NCI-H1092 (cell line): ENCODE measurements at regions not wholly inside any gene's neighbourhood (a gene's known extent, or its start where the extent isn't known, plus 50 kb on each side); places are given as distances from the start of the nearest gene placed in this dataset.

ENCODE experiments used
- DNase-seq: peaks from one replicate; lab custom pipeline; 2025; lab: John Stamatoyannopoulos, UW

DNA sequence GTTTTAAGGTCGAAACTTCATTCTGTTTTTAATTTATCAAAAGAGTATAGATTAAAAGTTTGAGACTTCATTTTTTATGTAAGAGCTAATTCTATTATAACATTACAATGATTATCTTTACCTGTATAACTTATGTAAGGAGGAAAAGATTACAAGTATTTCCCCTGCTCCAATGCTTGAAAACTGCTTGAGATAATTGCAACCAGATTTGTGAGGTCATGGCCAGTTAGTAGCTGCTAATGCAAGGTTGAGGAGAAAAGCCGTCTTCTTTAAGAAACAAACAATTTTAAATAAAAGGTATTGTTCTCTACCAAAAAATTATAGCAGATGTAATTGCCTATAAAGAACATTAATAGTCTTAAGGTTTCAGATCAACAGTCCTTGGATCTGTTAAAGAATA is 208.3 kb upstream of the UBE2E2 start:
- DNase-seq: no peak

DNA sequence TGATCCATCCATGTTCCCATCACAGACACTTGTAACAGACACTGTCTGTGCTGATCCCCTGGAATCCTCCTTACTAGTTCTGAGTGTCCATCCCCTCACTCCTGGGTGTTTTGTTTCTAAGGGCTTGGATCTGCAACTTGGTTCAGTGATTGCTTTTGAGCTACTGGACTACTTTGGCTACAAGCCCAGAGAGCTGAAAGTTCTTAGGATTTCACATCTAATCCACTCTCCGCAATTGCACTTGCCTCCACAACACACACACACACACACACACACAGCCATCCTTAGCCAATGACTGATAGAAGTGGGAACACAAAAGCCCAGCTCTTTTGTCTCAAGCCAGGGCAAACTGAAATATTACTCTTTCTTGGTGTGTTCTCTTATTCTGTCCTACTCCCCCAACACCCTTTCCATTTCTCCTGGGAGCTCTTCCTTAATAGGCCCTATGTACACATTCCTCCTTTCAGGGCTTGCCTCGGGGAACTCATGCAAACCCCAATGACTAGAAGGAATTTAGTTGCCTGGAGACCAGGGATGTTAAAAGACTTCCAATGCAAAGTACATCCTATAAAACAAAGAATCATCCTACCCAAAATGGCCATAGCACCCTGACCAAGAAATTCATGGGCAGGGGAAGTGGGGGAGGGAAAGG is 206.1 kb upstream of the UBE2E2 start:
- DNase-seq: no peak

DNA sequence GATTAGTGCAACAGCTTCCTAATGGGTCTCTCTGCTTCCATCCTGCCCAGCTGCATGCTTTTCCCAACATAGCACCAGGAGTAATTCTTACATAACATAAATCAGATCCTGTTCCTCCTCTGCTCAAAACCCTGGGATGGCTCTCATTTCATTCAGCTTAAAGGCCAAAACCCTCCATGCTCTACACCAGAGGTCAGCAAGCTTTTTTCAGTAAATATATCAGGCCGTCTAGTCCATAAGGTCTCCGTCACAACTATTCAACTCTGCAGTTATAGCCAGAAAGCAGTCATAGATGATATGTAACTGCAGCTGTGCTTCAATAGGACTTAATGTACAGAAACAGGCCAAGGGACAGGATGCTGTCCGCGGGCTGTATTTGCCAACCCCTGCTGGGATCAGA is 202.8 kb upstream of the UBE2E2 start:
- no peak for DNase-seq

DNA sequence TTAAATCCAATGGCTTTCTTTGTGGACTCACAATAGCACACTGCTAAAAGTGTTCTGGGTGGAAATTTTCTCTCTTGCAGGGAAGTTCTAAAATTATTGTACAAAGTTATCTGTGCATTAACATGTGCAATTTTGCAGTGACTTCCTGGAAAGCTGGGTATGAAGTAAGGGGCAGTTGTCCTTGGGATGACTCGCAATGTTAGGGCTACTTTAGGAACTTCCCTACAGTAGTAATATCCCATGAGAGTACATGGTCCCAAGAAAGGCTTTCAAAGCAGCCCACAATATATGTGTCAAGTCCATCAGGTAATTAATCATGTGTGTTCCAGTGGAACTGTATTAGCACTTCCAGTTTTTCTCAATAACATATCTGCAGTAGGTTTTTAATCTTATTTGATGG is 201.0 kb upstream of the UBE2E2 start:
- DNase-seq: no peak

DNA sequence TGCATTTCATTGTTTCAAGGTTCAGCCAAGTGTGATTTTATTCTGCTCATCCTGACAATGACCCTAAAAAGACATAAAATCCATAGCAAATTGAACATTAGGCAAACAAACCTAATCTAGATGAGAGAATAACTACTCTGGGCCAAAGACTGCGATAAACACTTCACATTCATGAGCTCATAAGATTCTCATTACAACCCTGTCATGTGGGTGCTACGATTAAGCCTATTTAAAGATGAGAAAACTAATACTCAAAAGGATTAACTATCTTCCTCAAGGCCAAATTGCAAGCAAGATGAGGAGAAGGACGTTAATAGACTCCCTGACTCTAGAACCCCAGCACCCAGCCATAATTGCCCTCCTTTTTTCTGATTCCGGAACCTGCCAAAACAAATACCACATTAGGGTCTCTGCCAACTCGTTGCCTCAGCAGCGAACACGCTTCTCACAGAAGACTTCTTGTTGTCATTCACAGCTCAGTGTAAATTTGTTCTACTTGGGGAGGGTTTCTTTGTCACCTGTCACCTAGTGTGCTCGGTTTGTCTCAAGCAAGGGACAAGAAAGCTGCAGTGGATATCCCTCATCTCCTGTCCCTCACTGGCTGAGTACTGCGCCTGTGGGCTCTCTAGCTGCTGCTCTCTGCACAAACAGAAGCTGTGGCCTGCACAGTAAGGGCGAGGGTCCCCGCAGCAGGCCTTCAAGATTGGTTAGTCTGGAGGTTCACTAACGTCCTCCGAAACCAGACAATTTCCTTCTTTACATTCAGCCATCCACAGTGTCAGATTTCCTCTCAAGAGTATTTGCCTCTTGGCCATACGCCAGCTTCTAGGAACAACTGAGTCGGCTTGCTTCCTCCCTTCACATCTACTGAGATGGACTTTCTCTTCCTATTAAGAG is 200.0 kb upstream of the UBE2E2 start:
- peak; percentile 69 for DNase-seq

DNA sequence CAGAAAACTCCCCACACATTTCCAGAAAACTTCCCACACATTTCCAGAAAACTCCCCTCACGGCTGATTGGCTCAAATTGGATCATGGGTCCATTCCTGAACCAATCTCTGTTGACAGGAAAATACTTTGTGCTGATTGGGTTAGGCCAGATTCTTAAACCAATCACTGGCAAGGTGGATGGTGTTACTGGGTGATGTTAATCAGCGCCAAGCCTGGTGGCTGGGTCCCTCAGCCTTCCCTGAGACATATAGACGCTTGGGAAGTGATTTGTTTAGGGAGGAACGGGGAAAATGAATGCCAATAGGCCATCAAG is 199.4 kb upstream of the UBE2E2 start:
- no peak for DNase-seq

DNA sequence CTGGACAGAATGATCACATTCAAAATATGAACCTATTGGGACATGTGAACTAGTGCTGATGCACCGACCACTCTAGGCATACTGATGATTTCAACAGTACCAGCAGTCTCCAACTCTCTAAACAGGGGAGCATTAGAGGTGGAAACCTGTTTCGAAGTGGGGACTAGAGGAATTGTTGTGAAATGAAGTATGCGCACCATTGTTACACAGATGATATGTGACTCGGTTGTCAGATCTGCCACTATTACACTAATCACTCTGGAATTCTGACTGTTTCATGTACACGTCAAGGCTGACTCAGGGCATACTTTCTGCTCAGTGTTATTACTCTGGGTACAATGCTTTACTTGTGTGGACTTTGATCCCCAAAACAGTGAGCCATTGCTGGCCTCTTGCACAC is 198.2 kb upstream of the UBE2E2 start:
- no peak for DNase-seq

DNA sequence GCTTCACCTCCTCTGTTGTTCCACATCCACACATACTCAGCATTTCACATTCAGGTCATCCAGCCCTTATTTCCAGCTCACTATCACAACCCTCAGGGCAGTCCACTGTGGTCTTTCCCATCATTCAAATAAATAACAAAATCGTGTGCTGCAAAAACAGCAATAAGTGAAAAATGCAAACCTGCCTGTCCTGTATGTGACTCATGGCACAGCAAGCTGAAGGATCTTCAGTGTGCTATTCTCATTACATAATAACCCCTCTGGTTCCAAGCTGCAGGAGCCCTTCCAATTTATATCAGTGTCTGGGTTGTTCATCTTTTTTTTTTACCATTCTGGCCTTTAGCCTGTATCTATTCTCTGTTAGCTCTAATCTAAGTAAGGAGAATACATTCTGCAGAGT is 185.3 kb upstream of the UBE2E2 start:
- DNase-seq: no peak

DNA sequence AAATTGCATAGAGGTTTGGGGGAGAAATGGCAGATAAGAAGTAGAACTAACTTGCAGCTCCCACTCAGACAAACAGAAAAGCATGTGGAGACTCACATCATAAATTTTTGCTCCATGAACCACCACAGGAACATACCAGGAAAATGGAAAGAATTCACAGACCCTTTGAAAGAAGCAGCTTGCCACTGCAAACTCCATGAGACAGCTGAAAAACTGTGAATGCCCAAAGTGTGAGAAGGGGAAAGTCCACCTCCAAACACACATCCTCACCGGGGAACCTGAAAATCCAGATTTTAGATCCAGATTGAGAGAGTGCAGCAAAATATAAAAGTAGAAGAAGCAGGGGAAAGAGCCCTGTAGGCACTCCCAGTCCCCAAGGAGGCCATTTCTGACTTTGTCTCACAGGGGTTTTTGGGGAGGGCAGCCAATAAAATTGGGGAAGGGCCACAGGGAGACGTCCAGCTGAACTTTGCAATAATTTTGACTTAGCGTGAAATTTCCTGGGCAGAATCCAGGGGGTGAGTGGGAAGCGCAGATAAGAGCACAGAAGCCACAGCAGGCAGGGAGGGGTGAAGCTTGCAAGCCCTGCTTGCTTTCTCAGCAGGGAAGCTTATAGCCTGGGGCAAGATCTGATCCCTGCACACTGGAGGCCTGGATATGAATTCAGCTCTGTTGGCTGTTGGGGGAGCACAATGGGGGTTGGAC is 183.4 kb upstream of the UBE2E2 start:
- DNase-seq: no peak

DNA sequence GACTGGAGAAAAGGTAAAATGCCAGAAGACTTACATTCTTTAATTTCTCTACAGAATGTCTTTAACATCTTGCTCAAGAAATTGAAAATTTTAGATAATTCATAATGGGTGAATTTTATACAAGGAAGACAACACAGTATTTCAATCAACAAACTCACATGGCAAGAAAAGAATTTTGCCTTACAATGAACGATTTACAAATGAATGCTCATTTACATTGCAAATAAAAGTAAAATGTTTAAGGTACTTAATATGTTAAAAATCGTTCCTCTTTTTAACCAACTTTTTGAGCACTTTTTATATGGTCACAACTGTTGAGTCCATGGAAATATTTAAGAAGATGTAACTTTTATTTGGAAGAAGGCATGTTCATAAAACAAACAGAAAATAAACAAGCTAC is 174.8 kb upstream of the UBE2E2 start:
- no peak for DNase-seq

DNA sequence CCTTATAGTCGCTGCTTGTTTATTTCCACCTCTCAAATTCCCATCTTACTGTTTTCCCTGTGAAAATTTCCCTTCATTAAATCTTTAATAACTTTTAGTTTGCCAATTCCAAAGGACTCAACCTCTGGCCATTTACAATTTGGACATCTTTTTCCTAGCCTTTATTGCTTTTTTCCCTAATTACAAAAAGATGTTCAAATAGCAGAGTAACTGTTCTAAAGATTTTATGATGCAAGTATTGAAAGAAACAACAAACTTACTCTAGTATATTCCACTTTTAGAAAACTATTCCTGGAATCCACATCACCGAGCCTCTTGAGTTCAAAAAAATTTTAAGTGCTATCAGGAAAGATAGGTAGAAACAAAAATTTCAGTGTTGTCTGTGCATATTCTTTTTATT is 174.1 kb upstream of the UBE2E2 start:
- DNase-seq: no peak

DNA sequence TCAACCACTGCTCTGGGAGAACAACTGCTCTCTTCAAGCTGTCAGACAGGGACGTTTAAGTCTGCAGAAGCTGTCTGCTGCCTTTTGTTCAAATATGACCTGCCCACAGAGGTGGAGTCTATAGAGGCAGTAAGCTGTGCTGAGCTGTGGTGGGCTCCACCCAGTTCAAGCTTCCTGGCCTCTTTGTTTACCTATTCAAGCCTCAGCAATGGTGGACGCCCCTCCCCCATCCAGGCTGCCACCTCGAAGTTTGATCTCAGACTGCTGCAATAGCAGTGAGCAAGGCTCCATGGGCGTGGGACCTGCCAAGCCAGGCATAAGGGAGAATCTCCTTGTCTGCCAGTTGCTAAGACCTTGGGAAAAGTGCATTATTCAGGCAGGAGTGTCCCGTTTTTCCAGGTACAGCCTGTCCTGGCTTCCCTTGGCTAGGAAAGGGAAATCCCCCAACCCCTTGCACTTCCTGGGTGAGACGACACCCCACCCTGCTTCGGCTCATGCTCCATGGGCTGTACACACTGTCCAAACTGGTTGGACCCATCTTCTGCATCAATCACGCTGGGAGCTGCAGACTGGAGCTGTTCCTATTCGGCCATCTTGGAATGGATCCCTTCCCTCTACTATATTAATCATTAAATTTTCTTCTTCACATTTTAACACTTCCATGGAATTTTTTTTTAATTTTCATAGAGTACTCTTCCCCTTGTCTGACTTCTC is 167.0 kb upstream of the UBE2E2 start:
- no peak for DNase-seq

DNA sequence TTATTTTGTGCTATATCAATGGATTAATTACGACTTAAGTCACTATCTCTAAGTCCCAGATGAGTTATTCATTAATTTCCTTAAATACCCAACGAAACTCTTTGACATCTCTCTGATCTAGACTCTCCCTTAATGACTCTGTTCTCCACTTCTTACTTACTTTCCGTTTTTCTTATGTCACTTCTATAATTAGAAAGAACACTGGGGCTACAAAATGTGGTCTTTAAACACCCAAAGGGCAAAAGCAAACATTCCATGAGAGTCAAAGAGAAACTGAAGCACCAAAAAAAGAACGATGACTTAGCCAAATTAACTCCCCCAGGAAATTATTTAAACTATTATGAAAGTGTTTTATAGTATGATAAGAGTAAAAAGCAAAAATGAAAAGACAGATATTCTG is 166.4 kb upstream of the UBE2E2 start:
- no peak for DNase-seq

DNA sequence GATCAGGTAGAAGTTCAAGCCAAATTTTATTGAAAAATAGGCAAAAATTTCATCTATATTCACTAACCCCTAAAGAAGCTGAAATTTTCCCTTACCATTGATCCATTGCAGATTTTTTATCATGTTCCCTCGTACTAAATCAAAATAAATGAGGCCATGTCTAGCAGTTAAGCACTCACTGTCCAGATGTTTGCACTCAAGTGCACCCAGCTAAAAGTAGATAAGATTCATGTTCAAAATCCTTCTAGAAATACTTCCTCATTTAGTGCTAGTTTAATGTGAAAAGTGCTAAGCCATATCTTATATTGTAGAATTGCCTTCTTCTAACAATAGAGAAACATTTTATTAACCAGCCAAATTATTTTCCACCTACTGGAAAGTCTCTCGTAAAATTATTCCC is 164.7 kb upstream of the UBE2E2 start:
- DNase-seq: no peak

DNA sequence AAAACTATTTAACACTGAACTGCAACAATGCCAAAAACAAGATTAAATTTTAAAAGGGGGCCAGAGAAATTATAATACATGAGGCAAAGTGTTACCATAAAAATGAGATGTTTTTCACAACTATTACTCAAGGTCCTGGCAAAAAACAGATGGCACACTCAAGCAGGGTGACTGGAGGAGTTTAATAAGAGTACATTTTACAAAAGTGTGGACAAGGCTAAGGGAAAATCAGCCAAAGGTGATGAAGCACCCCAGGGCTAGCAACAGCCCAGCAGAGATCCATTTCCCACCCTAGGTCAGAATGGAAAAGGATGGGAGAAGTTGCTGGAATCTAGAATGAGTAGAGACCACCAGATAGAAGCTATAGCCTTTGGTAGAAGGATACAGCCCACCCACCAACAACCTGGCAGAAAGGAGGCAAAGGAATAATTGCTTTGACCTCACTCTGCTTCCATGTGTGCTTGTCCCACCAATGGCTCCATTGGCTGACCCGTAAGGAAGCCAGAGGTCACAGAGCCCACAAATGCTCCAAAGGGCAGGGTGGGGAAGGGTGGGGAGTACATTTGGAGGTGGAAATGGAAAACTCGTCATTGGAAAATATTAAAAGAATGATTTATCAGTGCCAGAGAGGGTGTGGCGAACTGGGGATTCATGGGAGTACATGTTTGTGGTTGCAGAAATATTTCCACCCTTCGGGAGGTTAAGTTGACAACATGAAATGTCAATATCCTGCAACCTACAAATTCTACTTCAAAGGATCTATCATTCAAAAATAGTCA is 161.0 kb upstream of the UBE2E2 start:
- no peak for DNase-seq

DNA sequence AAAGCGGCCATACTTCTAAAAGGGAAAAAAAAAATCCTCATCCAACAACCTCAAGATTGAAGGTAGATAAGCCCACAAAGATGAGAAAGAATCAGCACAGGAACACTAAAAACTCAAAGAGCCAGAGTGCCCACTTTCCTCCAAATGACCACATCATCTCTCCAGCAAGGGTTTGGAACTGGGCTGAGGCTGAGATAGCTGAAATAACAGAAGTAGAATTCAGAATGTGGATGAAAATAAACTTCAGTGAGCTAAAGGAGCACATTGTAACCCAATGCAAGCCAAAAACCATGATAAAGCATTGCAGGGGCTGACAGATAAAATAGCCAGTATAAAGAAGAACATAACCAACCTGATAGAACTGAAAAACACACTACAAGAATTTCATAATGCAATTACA is 158.7 kb upstream of the UBE2E2 start:
- no peak for DNase-seq

DNA sequence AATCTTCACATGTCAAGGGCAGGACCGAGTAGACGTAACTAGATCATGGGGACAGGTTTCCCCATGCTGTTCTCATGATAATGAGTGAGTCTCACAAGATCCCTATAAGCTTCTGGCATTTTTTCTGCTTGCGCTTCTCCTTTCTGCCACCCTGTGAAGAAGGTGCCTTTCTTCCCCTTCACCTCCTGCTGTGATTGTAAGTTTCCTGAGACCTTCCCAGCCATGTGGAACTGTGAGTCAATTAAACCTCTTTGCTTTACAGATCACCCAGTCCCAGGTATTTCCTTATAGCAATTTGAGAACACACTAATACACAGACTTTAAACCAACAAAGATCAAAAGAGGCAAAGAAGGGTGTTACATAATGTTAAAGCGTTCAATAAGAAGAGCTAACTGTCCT is 156.6 kb upstream of the UBE2E2 start:
- no peak for DNase-seq

DNA sequence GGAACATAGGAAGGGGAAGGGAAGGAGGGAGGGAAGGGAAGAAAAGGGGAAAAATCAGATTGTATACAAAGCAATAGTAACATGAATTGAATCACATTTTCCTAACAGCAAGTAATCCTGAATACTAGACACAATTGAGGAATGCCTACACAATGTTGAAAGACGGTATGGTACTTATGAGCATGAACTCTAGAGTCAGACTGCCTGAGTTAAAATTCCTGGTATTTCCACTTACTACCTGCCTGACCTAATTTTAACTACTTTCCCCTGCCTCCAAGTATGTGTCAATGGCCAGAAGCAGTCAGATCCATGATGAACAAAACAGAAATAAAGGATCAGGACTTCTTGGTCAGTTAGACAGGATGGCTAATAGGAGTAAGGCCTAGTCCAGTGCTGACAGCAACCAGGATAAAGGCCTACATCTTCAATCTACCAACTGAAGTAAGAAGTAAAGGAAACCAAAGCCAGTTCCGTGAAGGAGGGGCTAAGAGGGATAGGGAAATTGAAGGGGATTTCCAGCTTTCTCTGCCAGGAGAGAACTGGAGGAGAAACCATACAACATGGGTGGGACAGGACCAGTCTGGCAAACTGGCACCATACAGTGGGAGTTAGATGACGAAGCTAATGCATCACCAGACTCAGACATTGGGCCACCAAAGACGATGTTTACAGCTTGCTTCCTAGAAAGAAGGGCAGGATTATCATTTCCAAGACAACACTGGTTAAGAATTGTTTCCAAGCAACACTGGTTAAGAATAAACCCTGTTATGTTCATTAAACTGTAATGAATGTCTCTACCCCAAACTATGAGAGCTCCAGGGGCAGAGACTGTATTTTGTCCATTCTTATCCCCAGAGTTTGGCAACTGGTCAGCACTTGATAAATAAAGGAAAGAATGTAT is 151.6 kb upstream of the UBE2E2 start:
- DNase-seq: no peak

DNA sequence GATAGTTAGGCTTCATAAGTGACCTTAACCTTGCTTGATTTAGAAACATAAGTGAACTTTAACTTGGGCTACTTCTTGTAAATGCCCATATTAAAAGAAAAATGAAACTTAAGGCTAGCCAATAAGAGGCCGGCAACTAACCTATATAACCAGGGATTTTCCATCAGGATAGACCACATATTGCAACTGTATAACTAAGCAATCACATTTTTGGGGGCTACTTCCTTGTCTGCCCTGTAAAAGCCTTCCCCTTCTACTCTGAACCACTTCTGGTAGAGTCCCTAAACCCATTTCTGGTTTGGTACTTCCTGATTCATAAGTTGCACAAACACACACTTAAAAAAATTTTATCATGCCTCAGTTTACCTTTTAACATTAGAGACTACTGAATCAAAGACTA is 150.9 kb upstream of the UBE2E2 start:
- no peak for DNase-seq

DNA sequence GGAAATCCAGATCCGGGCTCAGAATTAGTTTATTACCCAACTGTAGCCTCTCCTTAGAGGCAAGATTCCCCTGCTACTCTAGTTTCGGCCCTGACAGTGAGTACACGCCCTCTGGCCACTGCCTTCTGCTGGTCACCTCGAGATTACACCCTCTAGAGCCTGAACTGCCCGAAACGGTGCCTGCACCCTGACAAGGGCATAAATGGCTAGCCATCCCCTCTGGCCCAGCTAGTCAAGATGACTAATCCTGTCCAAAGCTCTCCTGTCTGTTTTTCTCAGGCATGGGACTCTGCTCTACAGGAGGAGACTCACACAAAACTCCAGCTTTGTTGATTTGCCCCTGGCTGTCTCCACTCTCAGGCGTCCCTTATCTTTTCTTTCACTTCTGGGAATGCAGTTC is 150.5 kb upstream of the UBE2E2 start:
- DNase-seq: no peak
